ENCODE measurements at regions not wholly inside any gene's neighbourhood (a gene's known extent, or its start where the extent isn't known, plus 50 kb on each side); places are given as distances from the start of the nearest gene placed in this dataset.

DNA sequence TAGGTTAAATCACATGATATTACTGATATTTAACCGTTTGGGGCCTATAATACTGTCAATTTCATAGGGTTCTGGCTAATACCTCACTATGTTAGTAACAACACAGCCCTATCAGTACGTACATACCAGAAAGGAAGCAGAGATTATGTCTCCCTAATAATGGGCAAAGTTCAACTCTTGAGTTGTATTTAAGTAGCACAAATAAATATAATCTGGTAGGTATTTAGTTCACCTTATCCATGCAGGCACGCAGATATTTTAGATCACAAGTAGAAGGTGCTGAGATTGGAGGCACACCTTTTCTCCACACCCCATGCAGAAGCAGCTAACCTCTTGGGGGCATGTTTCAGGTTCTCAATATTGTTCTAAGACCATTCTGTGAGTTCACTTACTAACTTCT, 118.9 kb downstream of the IRS1 start:
- Histone ChIP-seq H3K36me3 (no peaks in the 10 kb centered on the region), H3K4me3 (no peak overlapping the region), H3K27ac (no peak overlapping the region), H3K9me3 (no peaks in the 10 kb centered on the region), H3K27me3 (ENCODE audit: low read depth) (no peaks in the 10 kb centered on the region), H3K4me1 (no peaks in the 10 kb centered on the region)
- TF ChIP-seq, protein P1, sequence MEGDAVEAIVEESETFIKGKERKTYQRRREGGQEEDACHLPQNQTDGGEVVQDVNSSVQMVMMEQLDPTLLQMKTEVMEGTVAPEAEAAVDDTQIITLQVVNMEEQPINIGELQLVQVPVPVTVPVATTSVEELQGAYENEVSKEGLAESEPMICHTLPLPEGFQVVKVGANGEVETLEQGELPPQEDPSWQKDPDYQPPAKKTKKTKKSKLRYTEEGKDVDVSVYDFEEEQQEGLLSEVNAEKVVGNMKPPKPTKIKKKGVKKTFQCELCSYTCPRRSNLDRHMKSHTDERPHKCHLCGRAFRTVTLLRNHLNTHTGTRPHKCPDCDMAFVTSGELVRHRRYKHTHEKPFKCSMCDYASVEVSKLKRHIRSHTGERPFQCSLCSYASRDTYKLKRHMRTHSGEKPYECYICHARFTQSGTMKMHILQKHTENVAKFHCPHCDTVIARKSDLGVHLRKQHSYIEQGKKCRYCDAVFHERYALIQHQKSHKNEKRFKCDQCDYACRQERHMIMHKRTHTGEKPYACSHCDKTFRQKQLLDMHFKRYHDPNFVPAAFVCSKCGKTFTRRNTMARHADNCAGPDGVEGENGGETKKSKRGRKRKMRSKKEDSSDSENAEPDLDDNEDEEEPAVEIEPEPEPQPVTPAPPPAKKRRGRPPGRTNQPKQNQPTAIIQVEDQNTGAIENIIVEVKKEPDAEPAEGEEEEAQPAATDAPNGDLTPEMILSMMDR (IDR thresholded peaks at IDR 0.05), result no peak
- ATAC-seq (no peak), DNase-seq (no peak)
- intact Hi-C loops (cut with DNase I), result no loop called here

DNA sequence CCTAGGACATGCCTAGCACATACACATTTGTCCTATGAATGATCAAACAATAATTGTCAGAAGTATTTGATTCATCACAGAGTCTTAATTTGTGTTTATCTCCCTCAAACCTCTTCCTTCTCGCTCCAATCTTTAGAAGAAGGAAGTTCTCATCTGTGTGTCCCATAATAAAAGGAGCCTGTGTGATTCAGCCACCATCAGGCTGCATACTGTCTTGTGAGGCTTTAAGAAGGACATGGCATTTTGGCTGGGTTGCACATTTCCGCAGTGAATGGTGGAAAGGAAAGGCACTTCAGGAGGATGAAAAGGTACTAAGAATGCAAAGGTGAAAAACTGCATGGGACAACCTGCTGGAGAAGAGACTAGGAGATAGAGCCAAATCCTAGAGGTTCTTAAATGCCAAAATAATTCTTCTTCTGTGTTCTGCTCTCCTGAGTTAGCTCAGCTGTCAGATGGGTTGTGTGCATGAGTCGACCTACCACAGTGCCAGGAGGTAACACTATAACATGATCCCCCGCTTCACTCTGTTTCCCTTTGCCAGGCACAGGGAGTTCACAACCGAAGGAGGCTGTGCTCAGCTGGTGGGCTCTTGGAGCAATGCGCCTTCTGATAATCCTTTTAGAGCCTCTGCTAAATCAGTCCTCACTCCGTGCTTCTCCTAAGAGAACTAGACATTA, 120.1 kb downstream of the IRS1 start:
- DNase-seq (no peak), ATAC-seq (no peak)
- Histone ChIP-seq H3K27ac (no peak overlapping the region), H3K36me3 (no peaks in the 10 kb centered on the region), H3K4me1 (no peaks in the 10 kb centered on the region), H3K4me3 (no peak overlapping the region), H3K27me3 (ENCODE audit: low read depth) (no peaks in the 10 kb centered on the region), H3K9me3 (no peaks in the 10 kb centered on the region)
- TF ChIP-seq, protein P1 (IDR thresholded peaks at IDR 0.05), result no peak
- intact Hi-C loops (cut with DNase I), result no loop called here

DNA sequence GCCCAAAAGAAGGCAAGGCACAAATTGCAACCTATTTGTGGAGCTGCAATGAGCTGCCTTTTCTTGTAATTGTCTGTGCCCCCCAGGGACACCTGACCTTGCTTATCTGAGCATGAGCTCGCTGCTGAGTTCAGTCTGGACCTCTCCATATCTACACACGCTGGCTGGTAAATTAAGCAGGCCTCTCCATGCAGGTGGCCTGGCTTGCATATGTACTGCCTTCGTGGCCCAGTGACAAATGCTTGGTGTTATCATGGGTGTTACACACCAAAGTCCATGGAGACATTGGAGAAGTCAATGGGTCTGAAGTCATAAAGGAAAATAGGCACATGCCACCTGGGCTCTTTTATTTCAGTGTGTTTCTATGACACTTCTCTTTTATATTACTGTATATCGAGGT, 121.2 kb downstream of the IRS1 start:
- ATAC-seq, result no peak
- Histone ChIP-seq H3K9me3 (no peaks in the 10 kb centered on the region), H3K4me3 (no peak overlapping the region), H3K27ac (no peak overlapping the region), H3K27me3 (ENCODE audit: low read depth) (no peaks in the 10 kb centered on the region), H3K36me3 (no peaks in the 10 kb centered on the region), H3K4me1 (no peaks in the 10 kb centered on the region)
- TF ChIP-seq, protein P1 (IDR thresholded peaks at IDR 0.05), result no peak
- intact Hi-C loops (cut with DNase I), result no loop called here
- DNase-seq, result no peak

DNA sequence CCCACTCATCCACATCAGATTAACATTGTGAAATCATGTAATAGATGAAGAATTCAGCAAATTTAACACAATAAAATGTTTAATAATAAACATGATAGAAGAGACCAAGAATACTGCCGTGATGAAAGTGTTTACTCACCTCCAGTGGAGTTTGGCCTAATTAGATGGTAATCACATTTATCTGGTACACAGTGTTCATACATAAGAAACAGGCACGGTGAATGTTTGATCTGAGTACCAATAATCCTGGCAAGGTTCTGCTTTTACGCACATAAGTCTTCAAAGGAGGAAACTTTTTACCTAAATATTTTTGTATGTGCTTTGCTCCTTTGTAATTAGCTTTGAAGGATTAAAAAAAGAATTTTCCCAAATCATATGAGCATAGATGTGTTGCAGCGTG, 122.5 kb downstream of the IRS1 start:
- no peak for ATAC-seq
- Histone ChIP-seq H3K27me3 (ENCODE audit: low read depth) (no peaks in the 10 kb centered on the region), H3K9me3 (no peaks in the 10 kb centered on the region), H3K36me3 (no peaks in the 10 kb centered on the region), H3K27ac (no peak overlapping the region), H3K4me1 (no peaks in the 10 kb centered on the region), H3K4me3 (no peak overlapping the region)
- intact Hi-C loops (cut with DNase I), result no loop called here
- DNase-seq, result no peak
- TF ChIP-seq, protein P1 (IDR thresholded peaks at IDR 0.05), result no peak

GRCh38 chr2:226676618-226677017, 123.0 kb downstream of the IRS1 start:
- ATAC-seq (no peak), DNase-seq (no peak)
- no peaks in the 10 kb centered on the region for H3K27me3 ChIP-seq (ENCODE audit: low read depth)
- intact Hi-C loops (cut with DNase I), result no loop called here
- H3K4me1 ChIP-seq, result peaks cover under 1% of the 10 kb centered on the region
- no peaks in the 10 kb centered on the region for H3K9me3 ChIP-seq
- H3K4me3 ChIP-seq, result no peak overlapping the region
- TF ChIP-seq, protein P1 (IDR thresholded peaks at IDR 0.05), result no peak
- no peak overlapping the region for H3K27ac ChIP-seq
- no peaks in the 10 kb centered on the region for H3K36me3 ChIP-seq
